Testis (tissue), 2 donors: ENCODE measurements at regions not wholly inside any gene's neighbourhood (a gene's known extent, or its start where the extent isn't known, plus 50 kb on each side); places are given as distances from the start of the nearest gene placed in this dataset.

Experiments
- POLR2A ChIP-seq: fragments of 450-650 bp; IDR thresholded peaks from one replicate; pipeline ENCODE4 v1.6.1; 2017; ENCODE audit warnings: antibody characterized with exemption, mild to moderate bottlenecking, moderate library complexity
- TF ChIP-seq, protein P1 (sequence below), 3 experiments: fragments of 450-650 bp in 2 of 3; fragments of 200-600 bp in 1 of 3; sonication (generic) in 1 of 3; IDR thresholded peaks; one replicate each; pipeline ENCODE4 v1.5.1; 2016 to 2019; ENCODE audit warnings: antibody characterized with exemption in 3 of 3, mild to moderate bottlenecking in 2 of 3, moderate library complexity in 1 of 3

DNA sequence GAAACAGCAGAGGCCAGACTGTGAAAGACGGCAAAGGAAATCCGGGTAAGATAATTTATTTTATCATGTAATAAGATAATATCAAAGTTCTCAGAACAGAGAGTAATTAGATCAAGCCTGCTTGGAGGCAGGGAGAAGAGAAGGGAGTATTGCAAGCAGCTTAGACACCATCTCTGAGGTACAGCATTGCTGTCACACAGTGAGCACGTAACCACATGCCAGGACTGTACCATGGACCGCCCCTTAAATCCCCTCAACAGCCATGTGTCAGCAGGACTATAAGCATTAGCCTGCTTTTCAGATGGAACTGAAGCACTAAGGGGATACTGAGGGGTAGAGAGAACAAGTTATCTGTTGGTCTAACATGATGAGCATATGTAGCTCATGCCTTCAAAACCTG lies 141.5 kb downstream of the C6orf118 start:
- TF ChIP-seq, protein P1, sequence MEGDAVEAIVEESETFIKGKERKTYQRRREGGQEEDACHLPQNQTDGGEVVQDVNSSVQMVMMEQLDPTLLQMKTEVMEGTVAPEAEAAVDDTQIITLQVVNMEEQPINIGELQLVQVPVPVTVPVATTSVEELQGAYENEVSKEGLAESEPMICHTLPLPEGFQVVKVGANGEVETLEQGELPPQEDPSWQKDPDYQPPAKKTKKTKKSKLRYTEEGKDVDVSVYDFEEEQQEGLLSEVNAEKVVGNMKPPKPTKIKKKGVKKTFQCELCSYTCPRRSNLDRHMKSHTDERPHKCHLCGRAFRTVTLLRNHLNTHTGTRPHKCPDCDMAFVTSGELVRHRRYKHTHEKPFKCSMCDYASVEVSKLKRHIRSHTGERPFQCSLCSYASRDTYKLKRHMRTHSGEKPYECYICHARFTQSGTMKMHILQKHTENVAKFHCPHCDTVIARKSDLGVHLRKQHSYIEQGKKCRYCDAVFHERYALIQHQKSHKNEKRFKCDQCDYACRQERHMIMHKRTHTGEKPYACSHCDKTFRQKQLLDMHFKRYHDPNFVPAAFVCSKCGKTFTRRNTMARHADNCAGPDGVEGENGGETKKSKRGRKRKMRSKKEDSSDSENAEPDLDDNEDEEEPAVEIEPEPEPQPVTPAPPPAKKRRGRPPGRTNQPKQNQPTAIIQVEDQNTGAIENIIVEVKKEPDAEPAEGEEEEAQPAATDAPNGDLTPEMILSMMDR (IDR thresholded peaks at IDR 0.05): no peak
- no peak for TF ChIP-seq POLR2A
